Thoracic aorta (tissue), 2 donors: ENCODE measurements at regions not wholly inside any gene's neighbourhood (a gene's known extent, or its start where the extent isn't known, plus 50 kb on each side); places are given as distances from the start of the nearest gene placed in this dataset.
A peak's percentile ranks its signal among the peaks of the same experiment; 100 is the strongest.

Experiments
- ATAC-seq: fragments of 150-250 bp; one replicate; pipeline ENCODE4 v1.8.0; 2017; ENCODE audit warnings: low read depth; ENCODE audit not compliant: insufficient number of reproducible peaks, low FRiP score
- DNase-seq: peaks from one replicate; pipeline ENCODE4 v3.0.0-alpha.2; 2020; ENCODE audit warnings: low spot score
- H3K27ac ChIP-seq, 2 donors: fragments of 200-600 bp; sonication (generic); 1 replicate in 1 of 2; 2 replicates in 1 of 2; pipeline ENCODE4 v1.5.1; 2016; ENCODE audit warnings: mild to moderate bottlenecking in 2 of 2, moderate library complexity in 2 of 2
- H3K27me3 ChIP-seq: fragments of 200-600 bp; sonication (generic); replicated peaks from 2 replicates; pipeline ENCODE4 v1.6.0; 2016; ENCODE audit warnings: mild to moderate bottlenecking; ENCODE audit not compliant: insufficient read depth
- H3K36me3 ChIP-seq: fragments of 200-600 bp; sonication (generic); one replicate; pipeline ENCODE4 v1.5.1; 2016
- H3K4me1 ChIP-seq, 2 donors: fragments of 200-600 bp; sonication (generic); 1 replicate in 1 of 2; 2 replicates in 1 of 2; pipeline versions ENCODE4 v1.5.1 to v1.6.0; 2016; ENCODE audit warnings: low read depth in 2 of 2, mild to moderate bottlenecking in 1 of 2; ENCODE audit not compliant: control insufficient read depth in 1 of 2
- H3K4me3 ChIP-seq: fragments of 200-600 bp; sonication (generic); 2 replicates; pipeline ENCODE4 v1.5.1; 2016; ENCODE audit warnings: mild to moderate bottlenecking
- H3K9me3 ChIP-seq: fragments of 200-600 bp; sonication (generic); 2 replicates; pipeline ENCODE4 v1.5.1; 2016
- TF ChIP-seq, protein P1 (sequence below): fragments of 200-600 bp; sonication (generic); IDR thresholded peaks from one replicate; pipeline ENCODE4 v1.5.1; 2019; ENCODE audit warnings: antibody characterized with exemption

DNA sequence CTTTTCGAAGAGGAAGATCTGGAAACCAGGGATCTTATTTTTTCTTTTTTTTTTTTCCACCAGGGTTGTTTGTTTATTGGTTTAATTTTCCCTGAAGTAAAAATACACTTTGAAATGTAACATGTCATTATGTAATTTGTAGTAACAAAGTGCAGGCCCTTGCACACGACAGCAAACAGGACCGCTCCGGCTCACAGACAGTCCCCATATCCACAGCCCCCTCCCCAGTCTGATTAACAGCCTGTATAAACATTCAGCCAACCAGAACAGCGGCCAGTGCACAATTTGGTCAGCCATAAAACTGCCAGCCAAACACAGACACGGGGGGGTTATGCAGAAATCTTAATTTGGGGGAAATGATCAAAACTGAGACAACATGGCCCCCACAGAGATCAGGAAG is 431.6 kb upstream of the NPVF start:
- no peak overlapping the region for H3K4me3 ChIP-seq
- no peak for ATAC-seq
- peak overlapping the region in 1 of 2 donors; percentile 5 for H3K27ac ChIP-seq
- H3K9me3 ChIP-seq: no peaks in the 10 kb centered on the region
- peaks cover 14 to 77% of the 10 kb centered on the region in 2 donors for H3K4me1 ChIP-seq
- H3K36me3 ChIP-seq: no peaks in the 10 kb centered on the region
- TF ChIP-seq, protein P1, sequence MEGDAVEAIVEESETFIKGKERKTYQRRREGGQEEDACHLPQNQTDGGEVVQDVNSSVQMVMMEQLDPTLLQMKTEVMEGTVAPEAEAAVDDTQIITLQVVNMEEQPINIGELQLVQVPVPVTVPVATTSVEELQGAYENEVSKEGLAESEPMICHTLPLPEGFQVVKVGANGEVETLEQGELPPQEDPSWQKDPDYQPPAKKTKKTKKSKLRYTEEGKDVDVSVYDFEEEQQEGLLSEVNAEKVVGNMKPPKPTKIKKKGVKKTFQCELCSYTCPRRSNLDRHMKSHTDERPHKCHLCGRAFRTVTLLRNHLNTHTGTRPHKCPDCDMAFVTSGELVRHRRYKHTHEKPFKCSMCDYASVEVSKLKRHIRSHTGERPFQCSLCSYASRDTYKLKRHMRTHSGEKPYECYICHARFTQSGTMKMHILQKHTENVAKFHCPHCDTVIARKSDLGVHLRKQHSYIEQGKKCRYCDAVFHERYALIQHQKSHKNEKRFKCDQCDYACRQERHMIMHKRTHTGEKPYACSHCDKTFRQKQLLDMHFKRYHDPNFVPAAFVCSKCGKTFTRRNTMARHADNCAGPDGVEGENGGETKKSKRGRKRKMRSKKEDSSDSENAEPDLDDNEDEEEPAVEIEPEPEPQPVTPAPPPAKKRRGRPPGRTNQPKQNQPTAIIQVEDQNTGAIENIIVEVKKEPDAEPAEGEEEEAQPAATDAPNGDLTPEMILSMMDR: no peak
- DNase-seq: no peak
- H3K27me3 ChIP-seq: no peaks in the 10 kb centered on the region

DNA sequence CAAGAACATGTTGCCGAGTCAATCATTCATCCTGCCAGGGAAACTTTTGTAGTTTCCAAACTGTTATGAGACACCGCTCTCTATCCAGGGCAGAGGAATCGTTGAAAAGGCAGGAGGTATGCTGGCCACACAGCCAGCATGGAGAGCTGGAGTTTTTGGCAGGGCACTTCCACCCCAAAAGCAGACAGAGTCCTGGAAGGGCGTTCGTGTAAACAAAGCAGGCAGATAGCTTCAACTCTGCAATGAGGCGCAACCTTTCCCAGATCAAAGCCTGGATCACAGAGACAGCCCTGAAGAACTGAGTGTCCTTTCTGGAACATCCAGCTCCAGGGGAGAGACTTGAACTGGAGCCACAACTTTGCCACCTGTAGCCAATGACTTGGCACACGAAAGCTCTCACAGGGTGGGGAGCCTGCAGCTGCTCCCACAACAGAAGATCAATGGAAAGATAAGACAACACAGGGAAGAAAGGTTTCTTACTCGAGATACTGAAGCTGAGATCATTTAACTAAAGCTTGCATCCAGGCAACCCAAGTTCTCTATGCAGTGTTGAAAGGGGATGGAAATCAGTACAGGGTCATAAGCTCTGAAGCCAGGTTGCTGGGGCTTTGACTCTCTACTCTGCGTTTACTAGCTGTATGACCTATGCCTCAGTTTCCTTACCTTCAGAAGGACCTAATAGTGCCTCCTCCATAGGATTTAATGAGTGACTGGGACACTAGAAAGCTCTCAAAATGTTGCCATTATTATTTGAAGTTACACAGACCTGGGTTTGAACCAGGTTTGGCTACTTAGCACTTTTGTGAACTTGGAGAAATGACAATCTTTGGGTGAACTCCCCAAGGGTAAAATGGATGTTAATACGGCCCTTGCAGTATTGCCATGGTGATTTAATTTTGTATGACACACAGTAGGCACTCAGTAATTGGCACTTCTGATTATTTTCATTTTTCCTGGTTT is 434.8 kb upstream of the NPVF start:
- TF ChIP-seq, protein P1: no peak
- DNase-seq (no peak), ATAC-seq (no peak)
- Histone ChIP-seq H3K9me3 (no peaks in the 10 kb centered on the region), H3K4me1 (peaks cover 8 to 55% of the 10 kb centered on the region in 2 donors), H3K4me3 (no peak overlapping the region), H3K27me3 (no peaks in the 10 kb centered on the region), H3K36me3 (no peaks in the 10 kb centered on the region), H3K27ac (peak overlapping the region in 1 of 2 donors; percentile 1)

DNA sequence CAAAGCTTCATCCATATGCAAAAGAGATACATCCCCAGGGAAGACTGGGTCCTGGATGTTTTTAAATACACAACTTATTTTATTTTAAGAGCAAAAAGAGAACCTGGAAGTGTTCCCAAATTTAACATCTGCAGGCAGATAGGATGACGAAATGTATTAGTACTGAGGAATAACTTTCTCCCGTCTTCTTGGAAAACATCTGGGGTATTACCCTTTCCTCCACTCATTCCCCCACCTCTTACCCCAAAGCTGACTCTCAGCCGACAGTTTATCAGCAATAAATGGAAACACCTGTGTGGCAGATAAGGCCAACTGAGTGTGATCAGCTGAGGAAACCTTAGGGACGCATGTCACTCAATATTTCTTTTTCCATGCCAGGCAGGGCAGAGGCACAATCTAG is 435.6 kb upstream of the NPVF start:
- TF ChIP-seq, protein P1: no peak
- H3K4me3 ChIP-seq: no peak overlapping the region
- H3K27me3 ChIP-seq: no peaks in the 10 kb centered on the region
- ATAC-seq: no peak
- no peaks in the 10 kb centered on the region for H3K9me3 ChIP-seq
- peaks cover 3 to 48% of the 10 kb centered on the region in 2 donors for H3K4me1 ChIP-seq
- DNase-seq: no peak
- H3K27ac ChIP-seq: no peak overlapping the region
- H3K36me3 ChIP-seq: no peaks in the 10 kb centered on the region

DNA sequence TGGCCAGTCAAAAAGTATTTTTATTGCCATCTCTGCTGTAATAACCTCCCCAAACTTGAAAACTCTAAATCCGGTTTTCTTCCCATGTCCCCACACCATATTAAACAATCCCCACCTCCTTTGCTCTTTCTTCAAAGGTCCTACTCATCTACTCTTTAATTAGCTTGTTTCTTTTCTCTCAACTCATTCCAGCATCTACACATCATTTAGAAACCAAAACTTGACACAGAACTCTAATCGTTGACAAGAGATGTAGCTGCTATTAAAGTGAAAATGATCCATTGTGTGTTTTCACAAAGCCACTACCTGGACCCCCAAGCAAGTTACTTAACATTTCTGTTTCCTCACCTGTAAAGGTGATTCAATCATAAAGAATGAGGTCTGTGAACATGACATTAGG is 436.3 kb upstream of the NPVF start:
- ATAC-seq (no peak), DNase-seq (no peak)
- Histone ChIP-seq H3K36me3 (no peaks in the 10 kb centered on the region), H3K27me3 (no peaks in the 10 kb centered on the region), H3K27ac (no peak overlapping the region), H3K4me1 (peaks cover 3 to 40% of the 10 kb centered on the region in 2 donors), H3K4me3 (no peak overlapping the region), H3K9me3 (no peaks in the 10 kb centered on the region)
- TF ChIP-seq, protein P1: no peak

DNA sequence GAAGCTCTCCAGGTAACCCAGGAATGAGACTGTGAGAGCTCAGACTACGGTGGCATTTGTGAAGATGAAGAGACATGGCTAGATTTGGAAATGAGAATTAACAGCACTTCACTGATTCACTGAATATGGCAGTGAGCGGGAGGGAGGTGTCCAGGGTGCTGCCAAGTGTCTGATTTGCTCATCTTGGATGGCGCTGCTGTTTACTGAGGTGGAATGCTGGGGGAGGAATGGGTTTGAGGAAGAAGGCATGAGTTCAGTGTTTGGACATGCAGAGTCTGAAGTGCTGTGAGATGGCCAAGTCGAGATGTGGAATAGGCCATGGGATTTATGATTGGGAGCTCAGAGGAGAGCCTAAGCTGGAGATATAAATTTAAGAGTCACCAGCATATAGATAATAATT is 437.1 kb upstream of the NPVF start:
- Histone ChIP-seq H3K4me1 (peaks cover 6 to 40% of the 10 kb centered on the region in 2 donors), H3K27ac (no peak overlapping the region), H3K4me3 (no peak overlapping the region), H3K36me3 (no peaks in the 10 kb centered on the region), H3K9me3 (no peaks in the 10 kb centered on the region), H3K27me3 (no peaks in the 10 kb centered on the region)
- TF ChIP-seq, protein P1: no peak
- ATAC-seq (no peak), DNase-seq (no peak)
